C4-2B (cell line): ENCODE measurements at regions not wholly inside any gene's neighbourhood (a gene's known extent, or its start where the extent isn't known, plus 50 kb on each side); places are given as distances from the start of the nearest gene placed in this dataset.

Experiments
- ZFX ChIP-seq: fragments of 450-650 bp; IDR thresholded peaks from 2 replicates; pipeline ENCODE4 v1.6.1; 2017
- TF ChIP-seq, protein P1 (sequence below): fragments of 450-650 bp; conservative IDR thresholded peaks from 2 replicates; pipeline ENCODE4 v1.5.1; 2017; ENCODE audit warnings: mild to moderate bottlenecking

GRCh38 chr4:25481648-25482047 lies 104.6 kb downstream of the ANAPC4 start:
- TF ChIP-seq, protein P1, sequence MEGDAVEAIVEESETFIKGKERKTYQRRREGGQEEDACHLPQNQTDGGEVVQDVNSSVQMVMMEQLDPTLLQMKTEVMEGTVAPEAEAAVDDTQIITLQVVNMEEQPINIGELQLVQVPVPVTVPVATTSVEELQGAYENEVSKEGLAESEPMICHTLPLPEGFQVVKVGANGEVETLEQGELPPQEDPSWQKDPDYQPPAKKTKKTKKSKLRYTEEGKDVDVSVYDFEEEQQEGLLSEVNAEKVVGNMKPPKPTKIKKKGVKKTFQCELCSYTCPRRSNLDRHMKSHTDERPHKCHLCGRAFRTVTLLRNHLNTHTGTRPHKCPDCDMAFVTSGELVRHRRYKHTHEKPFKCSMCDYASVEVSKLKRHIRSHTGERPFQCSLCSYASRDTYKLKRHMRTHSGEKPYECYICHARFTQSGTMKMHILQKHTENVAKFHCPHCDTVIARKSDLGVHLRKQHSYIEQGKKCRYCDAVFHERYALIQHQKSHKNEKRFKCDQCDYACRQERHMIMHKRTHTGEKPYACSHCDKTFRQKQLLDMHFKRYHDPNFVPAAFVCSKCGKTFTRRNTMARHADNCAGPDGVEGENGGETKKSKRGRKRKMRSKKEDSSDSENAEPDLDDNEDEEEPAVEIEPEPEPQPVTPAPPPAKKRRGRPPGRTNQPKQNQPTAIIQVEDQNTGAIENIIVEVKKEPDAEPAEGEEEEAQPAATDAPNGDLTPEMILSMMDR: no peak
- no peak for TF ChIP-seq ZFX
